ENCODE measurements at regions not wholly inside any gene's neighbourhood (a gene's known extent, or its start where the extent isn't known, plus 50 kb on each side); places are given as distances from the start of the nearest gene placed in this dataset.

DNA sequence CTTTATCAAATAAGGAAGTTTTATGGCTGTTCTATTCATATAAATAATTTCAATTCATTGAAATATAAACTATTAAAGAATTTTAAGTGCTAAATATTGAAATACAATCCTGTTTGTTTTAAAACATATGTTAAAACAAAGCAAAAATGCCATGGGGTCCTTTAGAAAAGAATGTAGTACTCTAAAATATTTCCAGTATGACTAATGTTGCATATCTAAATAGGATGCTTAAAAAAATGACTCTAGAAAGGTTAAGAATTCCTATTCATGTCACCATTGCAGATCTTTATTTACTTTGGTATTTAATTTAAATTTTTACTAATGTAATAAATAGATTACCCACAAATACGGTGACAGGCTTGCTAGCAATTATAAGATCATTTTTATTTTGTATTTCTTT is 132.3 kb downstream of the ZNF608 start:
- TF ChIP-seq, protein P1, sequence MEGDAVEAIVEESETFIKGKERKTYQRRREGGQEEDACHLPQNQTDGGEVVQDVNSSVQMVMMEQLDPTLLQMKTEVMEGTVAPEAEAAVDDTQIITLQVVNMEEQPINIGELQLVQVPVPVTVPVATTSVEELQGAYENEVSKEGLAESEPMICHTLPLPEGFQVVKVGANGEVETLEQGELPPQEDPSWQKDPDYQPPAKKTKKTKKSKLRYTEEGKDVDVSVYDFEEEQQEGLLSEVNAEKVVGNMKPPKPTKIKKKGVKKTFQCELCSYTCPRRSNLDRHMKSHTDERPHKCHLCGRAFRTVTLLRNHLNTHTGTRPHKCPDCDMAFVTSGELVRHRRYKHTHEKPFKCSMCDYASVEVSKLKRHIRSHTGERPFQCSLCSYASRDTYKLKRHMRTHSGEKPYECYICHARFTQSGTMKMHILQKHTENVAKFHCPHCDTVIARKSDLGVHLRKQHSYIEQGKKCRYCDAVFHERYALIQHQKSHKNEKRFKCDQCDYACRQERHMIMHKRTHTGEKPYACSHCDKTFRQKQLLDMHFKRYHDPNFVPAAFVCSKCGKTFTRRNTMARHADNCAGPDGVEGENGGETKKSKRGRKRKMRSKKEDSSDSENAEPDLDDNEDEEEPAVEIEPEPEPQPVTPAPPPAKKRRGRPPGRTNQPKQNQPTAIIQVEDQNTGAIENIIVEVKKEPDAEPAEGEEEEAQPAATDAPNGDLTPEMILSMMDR (IDR thresholded peaks at IDR 0.05 in 4 of 5, conservative IDR thresholded peaks at IDR 0.05 in 1 of 5): no peak
- TF ChIP-seq POLR2A (IDR thresholded peaks at IDR 0.05): no peak

Measured in gastrocnemius medialis (tissue), 4 donors.